Kidney epithelial cell (primary cell): ENCODE measurements at regions not wholly inside any gene's neighbourhood (a gene's known extent, or its start where the extent isn't known, plus 50 kb on each side); places are given as distances from the start of the nearest gene placed in this dataset.

Experiments used
- DNase-seq: peaks from one replicate; pipeline ENCODE4 v3.0.0-alpha.2; 2010; ENCODE audit warnings: low read depth
- H3K27me3 ChIP-seq: 2 replicates; pipeline ENCODE4 v1.6.0; 2011; ENCODE audit warnings: low read length; ENCODE audit not compliant: control insufficient read depth, insufficient read depth
- H3K36me3 ChIP-seq: 2 replicates; pipeline ENCODE4 v1.5.1; 2011; ENCODE audit warnings: low read length; ENCODE audit not compliant: control insufficient read depth, insufficient read depth
- H3K4me3 ChIP-seq: 2 replicates; pipeline ENCODE4 v1.5.1; 2011; ENCODE audit warnings: low read depth, mild to moderate bottlenecking, control low read depth, low read length
- CTCF ChIP-seq: IDR thresholded peaks from 2 replicates; pipeline ENCODE4 v1.5.1; 2011; ENCODE audit warnings: mild to moderate bottlenecking, moderate library complexity, low read length, control low read depth, inconsistent platforms; ENCODE audit not compliant: insufficient read depth, poor library complexity, severe bottlenecking

- no peak overlapping the region for H3K4me3 ChIP-seq
- no peaks in the 10 kb centered on the region for H3K27me3 ChIP-seq
- DNase-seq: no peak
- no peak for TF ChIP-seq CTCF
- H3K36me3 ChIP-seq: no peaks in the 10 kb centered on the region
Observed at GRCh38 chr6:6861995-6862394, 245.8 kb upstream of the RREB1 start.

GRCh38 chr6:6863970-6864639 is 243.7 kb upstream of the RREB1 start:
- DNase-seq: no peak
- H3K27me3 ChIP-seq: no peaks in the 10 kb centered on the region
- no peak overlapping the region for H3K4me3 ChIP-seq
- no peak for TF ChIP-seq CTCF
- no peaks in the 10 kb centered on the region for H3K36me3 ChIP-seq

- no peaks in the 10 kb centered on the region for H3K27me3 ChIP-seq
Observed at GRCh38 chr6:6865611-6866010, 242.2 kb upstream of the RREB1 start.

GRCh38 chr6:6866656-6867403 is 240.9 kb upstream of the RREB1 start:
- H3K36me3 ChIP-seq: no peaks in the 10 kb centered on the region
- TF ChIP-seq CTCF: no peak
- no peaks in the 10 kb centered on the region for H3K27me3 ChIP-seq
- DNase-seq: no peak
- H3K4me3 ChIP-seq: no peak overlapping the region

More at GRCh38 chr6:6865611-6866010, 242.2 kb upstream of the RREB1 start:
- no peak overlapping the region for H3K4me3 ChIP-seq
- no peak for DNase-seq
- H3K36me3 ChIP-seq: no peaks in the 10 kb centered on the region
- TF ChIP-seq CTCF: no peak

- Histone ChIP-seq H3K27me3 (no peaks in the 10 kb centered on the region), H3K4me3 (no peak overlapping the region), H3K36me3 (no peaks in the 10 kb centered on the region)
- no peak for TF ChIP-seq CTCF
- no peak for DNase-seq
Observed at GRCh38 chr6:6867404-6867799, 240.4 kb upstream of the RREB1 start.
